ENCODE measurements at regions not wholly inside any gene's neighbourhood (a gene's known extent, or its start where the extent isn't known, plus 50 kb on each side); places are given as distances from the start of the nearest gene placed in this dataset.

- TF ChIP-seq, protein P1, sequence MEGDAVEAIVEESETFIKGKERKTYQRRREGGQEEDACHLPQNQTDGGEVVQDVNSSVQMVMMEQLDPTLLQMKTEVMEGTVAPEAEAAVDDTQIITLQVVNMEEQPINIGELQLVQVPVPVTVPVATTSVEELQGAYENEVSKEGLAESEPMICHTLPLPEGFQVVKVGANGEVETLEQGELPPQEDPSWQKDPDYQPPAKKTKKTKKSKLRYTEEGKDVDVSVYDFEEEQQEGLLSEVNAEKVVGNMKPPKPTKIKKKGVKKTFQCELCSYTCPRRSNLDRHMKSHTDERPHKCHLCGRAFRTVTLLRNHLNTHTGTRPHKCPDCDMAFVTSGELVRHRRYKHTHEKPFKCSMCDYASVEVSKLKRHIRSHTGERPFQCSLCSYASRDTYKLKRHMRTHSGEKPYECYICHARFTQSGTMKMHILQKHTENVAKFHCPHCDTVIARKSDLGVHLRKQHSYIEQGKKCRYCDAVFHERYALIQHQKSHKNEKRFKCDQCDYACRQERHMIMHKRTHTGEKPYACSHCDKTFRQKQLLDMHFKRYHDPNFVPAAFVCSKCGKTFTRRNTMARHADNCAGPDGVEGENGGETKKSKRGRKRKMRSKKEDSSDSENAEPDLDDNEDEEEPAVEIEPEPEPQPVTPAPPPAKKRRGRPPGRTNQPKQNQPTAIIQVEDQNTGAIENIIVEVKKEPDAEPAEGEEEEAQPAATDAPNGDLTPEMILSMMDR (IDR thresholded peaks at IDR 0.05): no peak
- TF ChIP-seq EP300 (IDR thresholded peaks at IDR 0.05): no peak
- TF ChIP-seq POLR2A (IDR thresholded peaks at IDR 0.05): no peak
Measured at GRCh38 chr6:120620900-120621299, 713.4 kb downstream of the TBC1D32 start.

All from tibial nerve (tissue), 4 donors.